ENCODE measurements at regions not wholly inside any gene's neighbourhood (a gene's known extent, or its start where the extent isn't known, plus 50 kb on each side); places are given as distances from the start of the nearest gene placed in this dataset.

GRCh38 chr11:121723246-121723741 lies 270.5 kb upstream of the SORL1-AS1 start:
- H3K4me3 Mint-ChIP-seq: peak overlapping the region; percentile 76
- H3K27me3 Mint-ChIP-seq (ENCODE audit: low read depth, poor library complexity): peaks cover 15% of the 10 kb centered on the region
- DNase-seq: peak; percentile 2

GRCh38 chr11:121722431-121723245 lies 269.9 kb upstream of the SORL1-AS1 start:
- Mint-ChIP-seq H3K9me3 (peaks cover 23% of the 10 kb centered on the region), H3K4me1 (peaks cover 13% of the 10 kb centered on the region), H3K36me3 (ENCODE audit: low read depth) (no peaks in the 10 kb centered on the region), H3K4me3 (peak overlapping the region; percentile 76), H3K27me3 (ENCODE audit: low read depth, poor library complexity) (peaks cover 15% of the 10 kb centered on the region), H3K27ac (peak overlapping the region; percentile 70)
- DNase-seq: peak; percentile 51
- TF ChIP-seq CTCF (IDR thresholded peaks at IDR 0.05): no peak

More at GRCh38 chr11:121723246-121723741, 270.5 kb upstream of the SORL1-AS1 start:
- no peak for TF ChIP-seq CTCF (IDR thresholded peaks at IDR 0.05)
- Mint-ChIP-seq H3K27ac (peak overlapping the region; percentile 14), H3K36me3 (ENCODE audit: low read depth) (no peaks in the 10 kb centered on the region), H3K9me3 (peaks cover 23% of the 10 kb centered on the region), H3K4me1 (peaks cover 13% of the 10 kb centered on the region)

GRCh38 chr11:121721961-121722360 lies 269.2 kb upstream of the SORL1-AS1 start:
- H3K36me3 Mint-ChIP-seq (ENCODE audit: low read depth): no peaks in the 10 kb centered on the region
- no peak for TF ChIP-seq CTCF (IDR thresholded peaks at IDR 0.05)

GRCh38 chr11:121721448-121721847 lies 268.7 kb upstream of the SORL1-AS1 start:
- Mint-ChIP-seq H3K9me3 (peaks cover 23% of the 10 kb centered on the region), H3K27me3 (ENCODE audit: low read depth, poor library complexity) (peaks cover 18% of the 10 kb centered on the region), H3K4me1 (peaks cover 13% of the 10 kb centered on the region), H3K36me3 (ENCODE audit: low read depth) (no peaks in the 10 kb centered on the region), H3K4me3 (no peak overlapping the region), H3K27ac (no peak overlapping the region)
- DNase-seq: no peak
- TF ChIP-seq CTCF (IDR thresholded peaks at IDR 0.05): no peak

More at GRCh38 chr11:121721961-121722360, 269.2 kb upstream of the SORL1-AS1 start:
- Mint-ChIP-seq H3K9me3 (peaks cover 23% of the 10 kb centered on the region), H3K27ac (no peak overlapping the region), H3K4me1 (peaks cover 13% of the 10 kb centered on the region), H3K4me3 (peak overlapping the region; percentile 76), H3K27me3 (ENCODE audit: low read depth, poor library complexity) (peaks cover 17% of the 10 kb centered on the region)
- no peak for DNase-seq

- no peak for TF ChIP-seq CTCF (IDR thresholded peaks at IDR 0.05)
- H3K4me1 Mint-ChIP-seq: peaks cover 2% of the 10 kb centered on the region
- DNase-seq: no peak
- peaks cover 20% of the 10 kb centered on the region for H3K9me3 Mint-ChIP-seq
- no peak overlapping the region for H3K4me3 Mint-ChIP-seq
- H3K27me3 Mint-ChIP-seq (ENCODE audit: low read depth, poor library complexity): peaks cover 10% of the 10 kb centered on the region
- no peaks in the 10 kb centered on the region for H3K36me3 Mint-ChIP-seq (ENCODE audit: low read depth)
- no peak overlapping the region for H3K27ac Mint-ChIP-seq
Measured at GRCh38 chr11:121717296-121717695, 264.5 kb upstream of the SORL1-AS1 start.

Measured in nephron progenitor cell (in vitro differentiated cells).